ENCODE measurements at regions not wholly inside any gene's neighbourhood (a gene's known extent, or its start where the extent isn't known, plus 50 kb on each side); places are given as distances from the start of the nearest gene placed in this dataset.

GRCh38 chr17:69936996-69937395 is 138.0 kb upstream of the KCNJ16 start:
- no peaks in the 10 kb centered on the region for H3K36me3 ChIP-seq (replicated peaks in 1 of 2; ENCODE audit: control insufficient read depth in 1 of 2, insufficient read depth in 2 of 2, low read length in 2 of 2)
- BruUV-seq (replicated peaks), result no TSS peak
- ChIA-PET CTCF (ENCODE audit: low intra/inter-chr PET ratio, low total read pairs) (no interaction called here), POLR2A (no interaction called here)
- in situ Hi-C loops (cut with HindIII; ENCODE audit: extremely low pct_ligation_motif_present, low pct_unique_long_range_greater_than_20kb) (no loop called here), intact Hi-C loops (cut with micrococcal nuclease; ENCODE audit: unreplicated experiment) (no loop called here)
- no peaks in the 10 kb centered on the region for H3K4me1 ChIP-seq (ENCODE audit: insufficient read depth, low read length)
- H2AFZ ChIP-seq (ENCODE audit: low read length), result no peak overlapping the region
- H3K27me3 ChIP-seq (ENCODE audit: control insufficient read depth in 1 of 2, insufficient read depth in 2 of 2, low read length in 2 of 2), result no peaks in the 10 kb centered on the region
- FAIRE-seq, result no peak
- DNase-seq (ENCODE audit: low spot score), result no peak
- H4K20me1 ChIP-seq (ENCODE audit: insufficient read depth, low read length), result no peaks in the 10 kb centered on the region
- no peak overlapping the region for H3K9ac ChIP-seq (ENCODE audit: insufficient read depth, low read depth, low read length)
- no peak overlapping the region for H3K27ac ChIP-seq (ENCODE audit: extremely low read length, insufficient read depth, low read length)
- no peaks in the 10 kb centered on the region for H3K79me2 ChIP-seq (ENCODE audit: insufficient read depth, low read length)
- ATAC-seq, result no peak
- WGBS (ENCODE audit: low lambda C conversion rate), result under 1% methylated on average over 3 of the region's 3 CpGs
- H3K4me3 ChIP-seq (replicated peaks in 1 of 3; ENCODE audit: insufficient read depth in 1 of 3, low read depth in 2 of 3, low read length in 3 of 3), result no peak overlapping the region
- H3K4me2 ChIP-seq (ENCODE audit: low read depth, low read length), result no peak overlapping the region
- H3K9me3 ChIP-seq (ENCODE audit: low read length), result peaks cover 100% of the 10 kb centered on the region
- TF ChIP-seq KDM5A (IDR thresholded peaks at IDR 0.05; ENCODE audit: borderline replicate concordance, low read length), result no peak
- TF ChIP-seq KIAA2018 (CRISPR knock-in tag; IDR thresholded peaks at IDR 0.05; ENCODE audit: borderline replicate concordance), result no peak
- TF ChIP-seq ZBTB46 (CRISPR knock-in tag; IDR thresholded peaks at IDR 0.05; ENCODE audit: borderline replicate concordance), result no peak
- no peak for TF ChIP-seq BCL3 (CRISPR knock-in tag; IDR thresholded peaks at IDR 0.05)
- no peak for TF ChIP-seq ZNF788 (CRISPR knock-in tag; IDR thresholded peaks at IDR 0.05; ENCODE audit: borderline replicate concordance)
- no peak for TF ChIP-seq CSRNP2 (CRISPR knock-in tag; conservative IDR thresholded peaks at IDR 0.05; ENCODE audit: low read depth)
- TF ChIP-seq PRDM4 (CRISPR knock-in tag; IDR thresholded peaks at IDR 0.05; ENCODE audit: borderline replicate concordance), result no peak
- TF ChIP-seq ZNF598 (CRISPR knock-in tag; IDR thresholded peaks at IDR 0.05; ENCODE audit: borderline replicate concordance), result no peak

All from HepG2 (cell line).